HS-5 (cell line): ENCODE measurements at regions not wholly inside any gene's neighbourhood (a gene's known extent, or its start where the extent isn't known, plus 50 kb on each side); places are given as distances from the start of the nearest gene placed in this dataset.

Experiments used
- DNase-seq: peaks from one replicate; pipeline ENCODE4 v3.0.0-alpha.2; 2012; ENCODE audit warnings: low read depth

DNA sequence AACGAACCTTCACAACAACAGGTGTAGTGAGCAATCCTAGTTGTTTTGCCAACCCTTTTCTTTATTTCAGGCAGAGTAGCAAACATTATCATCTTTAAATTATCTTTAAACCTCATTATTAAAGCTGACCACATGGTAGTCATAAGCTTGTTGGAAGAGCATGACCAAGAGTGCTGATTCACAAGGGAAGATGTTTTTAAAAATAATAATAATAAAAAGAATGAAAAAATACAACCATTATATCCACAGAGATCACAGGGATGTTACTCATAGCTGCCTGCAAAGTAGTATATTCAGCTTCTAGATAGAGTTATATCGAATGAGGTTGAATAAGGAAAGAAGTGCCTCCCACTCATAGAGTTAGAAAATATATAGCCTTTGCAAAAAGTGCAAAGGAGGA, 101.0 kb upstream of the FLRT2 start:
- no peak for DNase-seq

DNA sequence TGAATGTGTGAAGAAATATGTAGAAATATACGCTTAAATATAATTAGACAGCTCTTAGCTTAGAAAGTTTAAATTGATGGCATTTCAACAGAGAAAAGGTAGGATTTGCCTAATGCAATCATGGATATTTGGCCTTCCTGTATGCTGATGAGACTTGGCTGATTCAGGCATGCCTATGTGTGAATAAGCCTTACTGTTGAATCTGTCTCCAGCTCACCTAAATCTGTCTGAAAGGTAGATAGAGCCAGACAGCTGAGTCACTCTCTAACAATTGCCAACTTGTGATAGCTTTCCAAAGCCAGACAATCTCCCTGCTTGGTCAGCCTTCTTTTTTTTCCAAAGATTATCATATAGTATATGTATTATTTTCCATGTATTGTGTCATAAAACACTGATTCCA, 92.8 kb upstream of the FLRT2 start:
- DNase-seq = peak; percentile 44

- DNase-seq = no peak
These were observed 91.9 kb upstream of the FLRT2 start for GRCh38 chr14:85438001-85438400.

GRCh38 chr14:85438481-85438942, 91.4 kb upstream of the FLRT2 start:
- no peak for DNase-seq

DNA sequence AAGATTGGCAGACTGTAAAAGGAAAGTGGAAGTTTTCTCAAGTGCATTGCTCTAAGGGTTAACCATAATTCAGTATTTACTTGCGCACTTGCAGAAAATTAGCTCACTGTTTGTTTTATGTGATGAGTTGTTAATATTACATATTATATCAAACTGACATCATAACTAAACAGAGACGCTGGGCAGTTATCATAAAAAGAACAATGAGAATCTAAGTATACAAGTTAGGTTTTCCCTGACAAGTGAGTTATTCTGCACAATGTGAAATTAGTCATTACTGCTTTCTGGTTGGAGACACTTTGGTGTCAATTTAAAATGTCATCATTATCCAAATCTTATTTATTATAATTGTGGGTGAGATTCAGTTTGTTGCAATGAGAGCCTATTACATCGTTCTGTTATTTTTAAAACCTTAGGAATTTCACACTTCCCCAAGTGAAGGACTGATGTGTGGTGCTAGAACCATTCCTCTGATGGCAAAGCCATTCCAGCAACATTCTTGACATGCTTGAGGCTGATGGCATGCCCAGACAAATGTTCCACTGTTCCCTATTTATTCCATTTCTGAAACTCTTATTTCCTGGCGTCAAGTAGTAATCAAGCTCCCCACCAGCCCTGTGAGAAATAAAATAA, 90.1 kb upstream of the FLRT2 start:
- DNase-seq = no peak

- DNase-seq = no peak
These were observed 87.9 kb upstream of the FLRT2 start for GRCh38 chr14:85441909-85442643.

- DNase-seq = no peak
These were observed 86.9 kb upstream of the FLRT2 start for GRCh38 chr14:85442996-85443395.

DNA sequence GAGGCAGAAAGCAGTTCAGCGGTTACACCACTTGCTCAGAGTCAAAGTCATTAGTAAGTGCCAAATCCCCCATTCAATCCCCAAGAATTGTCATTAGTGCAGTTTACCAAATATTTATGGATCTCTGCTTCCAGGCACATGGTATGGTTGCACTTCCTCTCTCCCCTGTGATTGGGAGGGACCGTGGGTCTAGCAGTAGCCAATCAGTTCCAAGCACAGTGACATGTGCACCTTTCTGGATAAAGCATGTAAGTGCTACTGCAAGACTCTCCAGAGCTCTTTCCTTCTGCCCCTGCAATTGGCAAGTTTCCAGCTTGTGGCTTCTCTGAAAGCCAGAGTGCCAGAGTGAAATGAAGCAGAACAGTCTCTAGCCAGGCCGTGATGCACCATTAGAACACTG, 85.3 kb upstream of the FLRT2 start:
- no peak for DNase-seq

DNA sequence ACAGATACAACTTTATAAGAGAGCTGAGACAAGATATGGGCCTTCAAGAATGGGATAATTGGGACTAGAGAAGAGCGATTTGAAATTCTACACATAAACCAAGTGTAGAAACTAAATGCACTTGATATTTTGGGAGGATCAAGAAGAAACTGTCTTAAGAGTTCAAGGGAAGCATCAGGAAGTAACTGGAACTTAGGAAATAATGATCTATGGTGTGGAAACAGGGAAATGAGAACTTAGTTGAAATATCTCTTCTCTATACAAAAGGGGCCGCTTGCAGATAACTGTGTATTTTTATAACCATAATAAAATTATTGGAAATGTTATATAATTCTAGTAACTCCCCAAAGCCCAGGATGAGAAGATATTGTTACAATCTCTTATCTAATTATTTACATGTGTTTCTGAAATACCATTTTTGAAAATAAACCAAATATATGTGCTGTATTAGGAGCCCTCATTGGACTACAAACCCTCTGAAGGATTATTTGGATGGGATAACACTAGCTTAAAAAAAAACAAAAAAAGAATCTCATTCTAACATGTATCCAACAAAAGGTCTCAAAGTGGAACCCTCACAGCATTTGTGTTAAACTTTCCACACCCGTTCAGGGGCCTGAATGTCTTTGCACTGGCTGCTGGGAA, 84.7 kb upstream of the FLRT2 start:
- no peak for DNase-seq

DNA sequence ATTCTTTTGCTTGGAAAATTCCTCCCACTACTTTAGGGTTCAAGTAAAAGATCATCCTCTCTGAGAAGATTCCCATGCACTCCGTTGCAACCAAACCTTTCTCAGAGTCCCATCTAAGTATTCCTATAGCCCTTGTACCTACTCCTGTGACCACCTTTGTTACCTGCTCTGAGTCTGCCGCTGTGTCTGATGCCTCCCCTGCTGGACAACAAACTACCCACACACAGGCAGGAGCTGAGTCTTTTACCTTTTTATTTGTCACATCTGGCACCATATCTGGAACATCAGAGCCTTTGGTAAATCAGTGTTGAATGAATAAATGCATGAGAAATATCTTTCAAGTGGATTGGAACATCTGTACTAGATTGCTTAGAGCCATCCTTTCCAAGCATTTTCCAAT, 82.1 kb upstream of the FLRT2 start:
- DNase-seq = no peak

GRCh38 chr14:85451421-85451820, 78.5 kb upstream of the FLRT2 start:
- DNase-seq = no peak

- DNase-seq = no peak
These were observed 76.3 kb upstream of the FLRT2 start for GRCh38 chr14:85453401-85454225.

DNA sequence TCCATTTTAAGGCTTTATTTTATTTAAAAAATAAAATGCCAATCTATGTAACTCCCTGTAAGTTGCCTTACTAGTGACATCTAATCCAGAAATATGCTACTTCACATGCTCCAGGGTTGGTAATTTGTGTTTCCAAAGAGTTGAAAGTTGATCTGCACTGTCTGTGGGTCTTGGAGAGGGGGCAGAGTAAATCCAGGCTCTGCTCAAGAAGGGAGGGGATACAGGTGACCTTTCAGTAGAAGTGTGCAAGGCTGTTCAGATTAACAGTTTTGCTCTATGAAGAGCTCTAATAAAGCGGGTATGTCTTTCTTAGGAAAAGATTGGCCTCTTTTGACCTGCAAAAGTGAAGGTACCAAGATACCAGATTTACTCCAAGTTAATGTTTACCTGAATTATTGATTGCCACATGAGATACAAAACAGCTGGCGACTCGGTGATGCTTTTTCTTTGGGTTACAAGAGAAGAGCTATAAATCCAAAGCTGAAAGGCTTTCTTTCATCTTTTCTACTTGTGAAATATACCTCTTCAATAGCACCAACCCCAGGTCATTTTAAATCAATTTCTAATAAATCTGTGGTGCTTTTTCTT, 75.6 kb upstream of the FLRT2 start:
- DNase-seq = no peak

GRCh38 chr14:85459361-85460000, 70.5 kb upstream of the FLRT2 start:
- no peak for DNase-seq

DNA sequence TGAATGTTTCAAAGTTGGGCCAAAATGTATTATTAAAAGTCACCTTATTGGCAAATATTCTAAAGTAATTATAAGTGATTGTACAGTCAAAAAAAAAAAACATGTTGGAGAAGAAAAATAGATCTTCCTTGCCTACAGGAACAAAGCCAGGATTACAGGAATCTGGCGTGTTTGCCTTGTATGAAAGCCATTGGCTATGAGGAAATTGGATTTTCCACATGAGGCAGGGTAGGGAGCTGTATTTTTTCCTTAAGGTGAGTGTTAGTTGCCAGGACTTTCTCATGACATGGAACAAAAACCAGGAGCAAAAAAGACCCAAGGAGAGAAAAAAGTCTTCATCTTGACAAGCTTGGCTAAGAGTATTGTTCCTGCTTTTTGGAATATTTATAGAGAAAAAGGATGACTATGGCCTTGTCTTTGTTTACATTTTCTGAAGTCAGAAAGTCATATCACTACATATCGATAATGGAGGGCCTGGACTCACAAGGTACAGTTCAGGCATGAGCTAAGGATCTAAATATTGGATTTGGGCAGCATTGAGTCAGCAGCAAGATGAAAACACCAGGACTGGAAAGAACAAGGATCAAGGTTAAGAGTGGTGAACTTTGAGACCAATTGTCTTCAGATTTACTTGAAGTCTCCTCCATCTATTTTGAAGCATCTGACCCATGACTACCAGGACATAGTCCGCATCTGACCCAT, 68.4 kb upstream of the FLRT2 start:
- DNase-seq = no peak

DNA sequence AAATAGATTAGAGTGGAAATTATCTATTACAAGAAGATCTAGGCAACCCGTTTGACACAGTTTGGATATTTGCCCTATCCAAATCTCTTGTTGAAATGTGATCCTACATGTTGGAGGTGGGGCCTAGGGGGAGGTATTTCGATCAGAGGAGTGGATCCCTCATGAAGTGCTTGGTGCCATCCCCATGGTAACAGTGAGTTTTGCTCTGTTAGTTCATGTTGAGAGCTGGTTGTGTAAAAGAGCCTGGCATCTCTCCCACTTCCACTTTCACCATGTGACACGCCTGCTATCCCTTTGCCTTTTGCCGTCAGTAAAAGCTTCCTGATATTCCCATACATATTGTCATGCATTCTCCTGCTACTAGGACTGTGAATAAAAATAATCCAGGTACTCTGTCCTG, 66.4 kb upstream of the FLRT2 start:
- DNase-seq = no peak

DNA sequence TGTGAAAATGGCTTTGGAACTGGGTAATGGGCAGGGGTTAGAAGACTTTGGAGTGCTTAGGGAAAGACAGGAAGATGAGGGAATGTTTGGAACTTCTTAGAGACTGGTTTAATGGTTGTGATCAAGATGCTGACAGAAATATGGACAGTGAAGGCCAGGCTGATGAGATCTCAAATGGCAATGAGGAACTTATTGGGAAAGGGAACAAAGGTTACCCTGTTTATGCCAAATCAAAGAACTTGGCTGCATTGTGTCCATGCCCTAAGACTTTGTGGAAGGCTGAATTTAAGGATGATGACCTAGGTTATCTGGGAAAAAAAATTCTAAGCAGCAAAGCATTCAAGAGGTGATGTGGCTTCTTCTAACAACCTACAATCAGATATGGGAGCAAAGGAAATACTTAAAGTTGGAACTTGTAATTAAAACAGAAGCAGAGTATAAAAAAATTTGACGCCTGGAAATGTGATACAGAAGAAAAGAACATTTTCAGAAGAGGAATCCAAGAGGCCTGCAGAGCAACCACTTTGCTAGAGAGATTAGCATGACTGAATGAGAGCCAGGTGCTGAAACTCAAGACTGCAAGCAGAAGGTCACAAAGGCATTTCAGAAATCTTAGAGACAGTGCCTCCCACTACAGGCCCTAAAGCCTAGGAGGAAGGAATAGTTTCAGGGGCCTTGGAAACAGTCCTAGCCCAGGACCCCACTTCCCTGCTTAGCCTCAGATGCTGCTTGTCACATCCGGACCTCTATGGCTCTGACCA, 65.6 kb upstream of the FLRT2 start:
- DNase-seq = no peak

- no peak for DNase-seq
These were observed 63.3 kb upstream of the FLRT2 start for GRCh38 chr14:85466678-85467077.

DNA sequence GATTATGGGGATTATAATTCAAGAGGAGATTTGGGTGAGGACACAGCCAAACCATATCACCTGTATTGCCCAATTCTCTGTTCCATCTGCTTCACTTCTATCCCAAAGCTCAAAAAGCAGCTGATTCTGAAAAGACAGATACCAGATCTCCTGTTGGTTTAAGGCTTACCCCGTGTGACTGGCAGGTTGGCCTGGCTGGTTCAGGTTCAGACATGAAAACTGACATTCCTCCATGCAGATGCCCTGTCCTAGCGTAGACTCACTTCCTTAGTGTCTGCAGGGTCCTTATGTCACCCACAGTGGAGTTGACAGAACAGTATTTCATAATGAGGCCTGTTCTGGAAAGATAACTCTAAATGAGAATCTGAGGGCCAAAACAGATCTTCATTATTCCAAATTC, 61.1 kb upstream of the FLRT2 start:
- DNase-seq = no peak

GRCh38 chr14:85471156-85471555, 58.8 kb upstream of the FLRT2 start:
- DNase-seq = no peak
